SK-N-SH (cell line): ENCODE measurements at regions not wholly inside any gene's neighbourhood (a gene's known extent, or its start where the extent isn't known, plus 50 kb on each side); places are given as distances from the start of the nearest gene placed in this dataset.

Source experiments
- CHD2 ChIP-seq: fragments of 150-350 bp; IDR thresholded peaks from 2 replicates; pipeline ENCODE4 v1.6.1; 2018; ENCODE audit warnings: low read length; ENCODE audit not compliant: partially characterized antibody
- FOSL2 ChIP-seq: IDR thresholded peaks from 2 replicates; pipeline ENCODE4 v1.4.0; 2012; ENCODE audit warnings: low read depth, mild to moderate bottlenecking, moderate library complexity, borderline replicate concordance
- FOXM1 ChIP-seq: IDR thresholded peaks from 2 replicates; pipeline ENCODE4 v1.4.0; 2012; ENCODE audit warnings: low read depth, mild to moderate bottlenecking
- GABPA ChIP-seq: IDR thresholded peaks from 2 replicates; pipeline ENCODE4 v1.4.0; 2012; ENCODE audit warnings: low read depth, mild to moderate bottlenecking
- MXI1 ChIP-seq: IDR thresholded peaks from 2 replicates; pipeline ENCODE4 v1.6.1; 2012; ENCODE audit warnings: mild to moderate bottlenecking, low read depth, low read length, improper control_type of control experiment
- RCOR1 ChIP-seq: fragments of 150-350 bp; IDR thresholded peaks from 2 replicates; pipeline ENCODE4 v1.6.1; 2017; ENCODE audit warnings: antibody characterized with exemption, low read length
- RFX5 ChIP-seq: IDR thresholded peaks from 2 replicates; pipeline ENCODE4 v1.6.1; 2012; ENCODE audit warnings: mild to moderate bottlenecking, improper control_type of control experiment, low read length
- USF2 ChIP-seq: fragments of 150-350 bp; IDR thresholded peaks from 2 replicates; pipeline ENCODE4 v1.6.1; 2017; ENCODE audit warnings: antibody characterized with exemption, low read length, low read depth, borderline replicate concordance
- ZBTB33 ChIP-seq: IDR thresholded peaks from 2 replicates; pipeline ENCODE4 v1.4.0; 2012; ENCODE audit warnings: low read depth, borderline replicate concordance
- TF ChIP-seq, protein P1 (sequence below): fragments of 200-600 bp; sonication (generic); IDR thresholded peaks from 2 replicates; pipeline ENCODE4 v1.6.1; 2017; ENCODE audit warnings: antibody characterized with exemption, mild to moderate bottlenecking, moderate library complexity
- TF ChIP-seq, protein P2 (sequence below): IDR thresholded peaks from 2 replicates; pipeline ENCODE4 v1.4.0; 2012; ENCODE audit warnings: low read depth

DNA sequence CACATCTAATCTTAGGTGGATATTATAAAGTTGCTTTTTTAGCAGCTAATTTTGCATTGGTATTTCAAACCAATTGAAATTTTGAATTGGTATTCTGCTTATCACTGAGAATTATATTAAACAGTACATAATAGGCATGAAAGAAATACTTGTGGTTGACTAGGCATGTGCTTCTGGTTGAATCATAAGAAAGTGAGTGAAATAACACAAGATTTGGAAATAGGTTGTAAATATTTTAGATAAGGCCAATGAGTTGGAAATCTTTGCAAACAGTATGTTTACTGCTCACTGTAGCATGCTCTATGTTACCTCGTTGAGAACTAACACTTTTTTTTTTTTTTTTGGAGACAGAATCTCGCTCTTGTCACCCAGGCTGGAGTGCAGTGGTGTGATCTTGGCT is 66.8 kb upstream of the RFC3 start:
- TF ChIP-seq FOSL2 (no peak), GABPA (no peak), MXI1 (no peak), FOXM1 (no peak), USF2 (no peak), CHD2 (no peak), RFX5 (no peak), ZBTB33 (no peak), RCOR1 (no peak)
- TF ChIP-seq, protein P1, sequence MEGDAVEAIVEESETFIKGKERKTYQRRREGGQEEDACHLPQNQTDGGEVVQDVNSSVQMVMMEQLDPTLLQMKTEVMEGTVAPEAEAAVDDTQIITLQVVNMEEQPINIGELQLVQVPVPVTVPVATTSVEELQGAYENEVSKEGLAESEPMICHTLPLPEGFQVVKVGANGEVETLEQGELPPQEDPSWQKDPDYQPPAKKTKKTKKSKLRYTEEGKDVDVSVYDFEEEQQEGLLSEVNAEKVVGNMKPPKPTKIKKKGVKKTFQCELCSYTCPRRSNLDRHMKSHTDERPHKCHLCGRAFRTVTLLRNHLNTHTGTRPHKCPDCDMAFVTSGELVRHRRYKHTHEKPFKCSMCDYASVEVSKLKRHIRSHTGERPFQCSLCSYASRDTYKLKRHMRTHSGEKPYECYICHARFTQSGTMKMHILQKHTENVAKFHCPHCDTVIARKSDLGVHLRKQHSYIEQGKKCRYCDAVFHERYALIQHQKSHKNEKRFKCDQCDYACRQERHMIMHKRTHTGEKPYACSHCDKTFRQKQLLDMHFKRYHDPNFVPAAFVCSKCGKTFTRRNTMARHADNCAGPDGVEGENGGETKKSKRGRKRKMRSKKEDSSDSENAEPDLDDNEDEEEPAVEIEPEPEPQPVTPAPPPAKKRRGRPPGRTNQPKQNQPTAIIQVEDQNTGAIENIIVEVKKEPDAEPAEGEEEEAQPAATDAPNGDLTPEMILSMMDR: no peak
- TF ChIP-seq, protein P2, sequence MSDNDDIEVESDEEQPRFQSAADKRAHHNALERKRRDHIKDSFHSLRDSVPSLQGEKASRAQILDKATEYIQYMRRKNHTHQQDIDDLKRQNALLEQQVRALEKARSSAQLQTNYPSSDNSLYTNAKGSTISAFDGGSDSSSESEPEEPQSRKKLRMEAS: no peak
